ENCODE measurements at regions not wholly inside any gene's neighbourhood (a gene's known extent, or its start where the extent isn't known, plus 50 kb on each side); places are given as distances from the start of the nearest gene placed in this dataset.

- no peak for DNase-seq (ENCODE audit: low read depth)
- TF ChIP-seq CTCF (IDR thresholded peaks at IDR 0.05; ENCODE audit: low read depth, low read length, missing control alignments): no peak
- no peak overlapping the region for H3K4me3 ChIP-seq (ENCODE audit: low read depth, low read length)
- in situ Hi-C loops (cut with HindIII; ENCODE audit: low sequenced_read_pairs): loop anchor here (5.0 kb wide), 1 partner anchor 745 kb away; no protein-coding TSS in a partner anchor
Observed at GRCh38 chr3:35966629-35967464, 327.5 kb downstream of the ARPP21 start.

GRCh38 chr3:35968043-35968622, 328.8 kb downstream of the ARPP21 start:
- TF ChIP-seq CTCF (IDR thresholded peaks at IDR 0.05; ENCODE audit: low read depth, low read length, missing control alignments): no peak
- in situ Hi-C loops (cut with HindIII; ENCODE audit: low sequenced_read_pairs): loop anchor here (5.0 kb wide), 1 partner anchor 744 kb away; no protein-coding TSS in a partner anchor
- H3K4me3 ChIP-seq (ENCODE audit: low read depth, low read length): no peak overlapping the region
- no peak for DNase-seq (ENCODE audit: low read depth)

GRCh38 chr3:35969406-35969805, 330.1 kb downstream of the ARPP21 start:
- DNase-seq (ENCODE audit: low read depth): no peak
- in situ Hi-C loops (cut with HindIII; ENCODE audit: low sequenced_read_pairs): loop anchor here (5.0 kb wide), 1 partner anchor 743 kb away; no protein-coding TSS in a partner anchor
- TF ChIP-seq CTCF (IDR thresholded peaks at IDR 0.05; ENCODE audit: low read depth, low read length, missing control alignments): no peak
- H3K4me3 ChIP-seq (ENCODE audit: low read depth, low read length): no peak overlapping the region

GRCh38 chr3:35970793-35971192, 331.5 kb downstream of the ARPP21 start:
- no peak for DNase-seq (ENCODE audit: low read depth)
- no peak for TF ChIP-seq CTCF (IDR thresholded peaks at IDR 0.05; ENCODE audit: low read depth, low read length, missing control alignments)
- in situ Hi-C loops (cut with HindIII; ENCODE audit: low sequenced_read_pairs): no loop called here
- H3K4me3 ChIP-seq (ENCODE audit: low read depth, low read length): no peak overlapping the region

- in situ Hi-C loops (cut with HindIII; ENCODE audit: low sequenced_read_pairs): no loop called here
- DNase-seq (ENCODE audit: low read depth): no peak
- TF ChIP-seq CTCF (IDR thresholded peaks at IDR 0.05; ENCODE audit: low read depth, low read length, missing control alignments): no peak
- H3K4me3 ChIP-seq (ENCODE audit: low read depth, low read length): no peak overlapping the region
Observed at GRCh38 chr3:35971686-35972085, 332.4 kb downstream of the ARPP21 start.

GRCh38 chr3:35974872-35975271, 335.5 kb downstream of the ARPP21 start:
- no peak overlapping the region for H3K4me3 ChIP-seq (ENCODE audit: low read depth, low read length)
- in situ Hi-C loops (cut with HindIII; ENCODE audit: low sequenced_read_pairs): no loop called here
- no peak for DNase-seq (ENCODE audit: low read depth)
- TF ChIP-seq CTCF (IDR thresholded peaks at IDR 0.05; ENCODE audit: low read depth, low read length, missing control alignments): no peak
